Smooth muscle cell (in vitro differentiated cells): ENCODE measurements at regions not wholly inside any gene's neighbourhood (a gene's known extent, or its start where the extent isn't known, plus 50 kb on each side); places are given as distances from the start of the nearest gene placed in this dataset.

Experiments
- DNase-seq: peaks from one replicate; lab custom pipeline; 2025; ENCODE audit not compliant: unreplicated experiment; lab: John Stamatoyannopoulos, UW
- H2AFZ ChIP-seq: fragments of 200-600 bp; sonication (generic); 2 replicates; pipeline ENCODE4 v1.6.0; 2016; ENCODE audit warnings: antibody characterized with exemption, low read depth, mild to moderate bottlenecking
- H3F3A ChIP-seq: fragments of 200-600 bp; sonication (generic); 2 replicates; pipeline ENCODE4 v1.6.0; 2017; ENCODE audit warnings: antibody characterized with exemption, low read depth
- H3K27ac ChIP-seq: fragments of 200-600 bp; sonication (generic); 2 replicates; pipeline ENCODE4 v1.5.1; 2016; ENCODE audit warnings: low read depth, mild to moderate bottlenecking
- H3K27me3 ChIP-seq: fragments of 200-600 bp; sonication (generic); 2 replicates; pipeline ENCODE4 v1.6.1; 2016; ENCODE audit warnings: low read depth, mild to moderate bottlenecking
- H3K36me3 ChIP-seq: fragments of 200-600 bp; sonication (generic); 2 replicates; pipeline ENCODE4 v1.5.1; 2016; ENCODE audit warnings: low read depth
- H3K4me1 ChIP-seq: fragments of 200-600 bp; sonication (generic); 2 replicates; pipeline ENCODE4 v1.5.1; 2016; ENCODE audit warnings: low read depth
- H3K4me2 ChIP-seq: fragments of 200-600 bp; sonication (generic); 2 replicates; pipeline ENCODE4 v1.6.0; 2016; ENCODE audit warnings: mild to moderate bottlenecking
- H3K4me3 ChIP-seq: fragments of 200-600 bp; sonication (generic); 2 replicates; pipeline ENCODE4 v1.5.1; 2016; ENCODE audit warnings: mild to moderate bottlenecking
- H3K79me2 ChIP-seq: fragments of 200-600 bp; sonication (generic); 2 replicates; pipeline ENCODE4 v1.6.0; 2016; ENCODE audit warnings: low read depth, mild to moderate bottlenecking
- H3K9ac ChIP-seq: fragments of 200-600 bp; sonication (generic); 2 replicates; pipeline ENCODE4 v1.6.0; 2016; ENCODE audit warnings: low read depth
- H3K9me3 ChIP-seq: fragments of 200-600 bp; sonication (generic); replicated peaks from 2 replicates; pipeline ENCODE4 v1.5.1; 2016; ENCODE audit warnings: low read depth
- H4K20me1 ChIP-seq: fragments of 200-600 bp; sonication (generic); 2 replicates; pipeline ENCODE4 v1.6.0; 2016; ENCODE audit warnings: low read depth
- CTCF ChIP-seq: fragments of 200-600 bp; sonication (generic); IDR thresholded peaks from 2 replicates; pipeline ENCODE4 v1.5.1; 2017; ENCODE audit warnings: borderline replicate concordance, mild to moderate bottlenecking, antibody characterized with exemption; ENCODE audit not compliant: insufficient read depth, poor library complexity, severe bottlenecking
- WGBS: methylation state at CpG from one replicate; pipeline ENCODE4 v1.1.7; 2016; ENCODE audit warnings: low lambda C conversion rate; 5-methylcytosine and 5-hydroxymethylcytosine counted together

GRCh38 chr2:207233731-207234130 is 68.0 kb upstream of the KLF7 start:
- WGBS: 77% methylated on average over 3 of the region's 3 CpGs
- Histone ChIP-seq H3K9ac (no peak overlapping the region), H3K4me3 (no peak overlapping the region), H2AFZ (peak overlapping the region; percentile 46), H3K9me3 (no peaks in the 10 kb centered on the region), H4K20me1 (no peaks in the 10 kb centered on the region), H3K4me1 (peaks cover 13% of the 10 kb centered on the region), H3K79me2 (no peaks in the 10 kb centered on the region), H3K36me3 (no peaks in the 10 kb centered on the region), H3K4me2 (no peak overlapping the region), H3K27ac (no peak overlapping the region), H3F3A (peaks cover 4% of the 10 kb centered on the region), H3K27me3 (no peaks in the 10 kb centered on the region)
- no peak for DNase-seq
- no peak for TF ChIP-seq CTCF

- 94% methylated on average over 4 of the region's 4 CpGs for WGBS
- DNase-seq: no peak
Observed at GRCh38 chr2:207235621-207236020, 69.9 kb upstream of the KLF7 start.

GRCh38 chr2:207236156-207236935 is 70.6 kb upstream of the KLF7 start:
- Histone ChIP-seq H3K36me3 (no peaks in the 10 kb centered on the region), H3K9me3 (no peaks in the 10 kb centered on the region), H3K9ac (no peak overlapping the region), H4K20me1 (no peaks in the 10 kb centered on the region), H3K4me3 (no peak overlapping the region), H2AFZ (no peak overlapping the region), H3F3A (peaks cover 6% of the 10 kb centered on the region), H3K79me2 (no peaks in the 10 kb centered on the region), H3K27me3 (no peaks in the 10 kb centered on the region), H3K4me1 (peaks cover 15% of the 10 kb centered on the region), H3K4me2 (no peak overlapping the region), H3K27ac (no peak overlapping the region)
- no peak for DNase-seq
- WGBS: 94% methylated on average over 2 of the region's 2 CpGs
- TF ChIP-seq CTCF: no peak

More at GRCh38 chr2:207235621-207236020, 69.9 kb upstream of the KLF7 start:
- no peaks in the 10 kb centered on the region for H3K27me3 ChIP-seq
- no peak overlapping the region for H3K4me2 ChIP-seq
- H2AFZ ChIP-seq: no peak overlapping the region
- H3K9ac ChIP-seq: no peak overlapping the region
- H3F3A ChIP-seq: peaks cover 6% of the 10 kb centered on the region
- H3K27ac ChIP-seq: no peak overlapping the region
- TF ChIP-seq CTCF: no peak
- H3K4me1 ChIP-seq: peaks cover 18% of the 10 kb centered on the region
- no peaks in the 10 kb centered on the region for H4K20me1 ChIP-seq
- no peaks in the 10 kb centered on the region for H3K79me2 ChIP-seq
- no peak overlapping the region for H3K4me3 ChIP-seq
- no peaks in the 10 kb centered on the region for H3K36me3 ChIP-seq
- no peaks in the 10 kb centered on the region for H3K9me3 ChIP-seq
